Prostate gland (tissue), 2 donors: ENCODE measurements at regions not wholly inside any gene's neighbourhood (a gene's known extent, or its start where the extent isn't known, plus 50 kb on each side); places are given as distances from the start of the nearest gene placed in this dataset.

Experiments
- POLR2A ChIP-seq: fragments of 450-650 bp; IDR thresholded peaks from one replicate; pipeline ENCODE4 v1.6.1; 2016; ENCODE audit warnings: antibody characterized with exemption, mild to moderate bottlenecking
- POLR2AphosphoS5 ChIP-seq: sonication (generic); formaldehyde crosslinking; IDR thresholded peaks from one replicate; pipeline ENCODE4 v1.6.1; 2017; ENCODE audit warnings: antibody characterized with exemption
- TF ChIP-seq, protein P1 (sequence below), 4 experiments: fragments of 200-600 bp in 2 of 4; fragments of 450-650 bp in 2 of 4; sonication (generic) in 2 of 4; IDR thresholded peaks; 1 replicate in 3 of 4; 2 replicates in 1 of 4; pipeline ENCODE4 v1.5.1; 2016 to 2019; ENCODE audit warnings: antibody characterized with exemption in 4 of 4, mild to moderate bottlenecking in 2 of 4, moderate library complexity in 2 of 4

DNA sequence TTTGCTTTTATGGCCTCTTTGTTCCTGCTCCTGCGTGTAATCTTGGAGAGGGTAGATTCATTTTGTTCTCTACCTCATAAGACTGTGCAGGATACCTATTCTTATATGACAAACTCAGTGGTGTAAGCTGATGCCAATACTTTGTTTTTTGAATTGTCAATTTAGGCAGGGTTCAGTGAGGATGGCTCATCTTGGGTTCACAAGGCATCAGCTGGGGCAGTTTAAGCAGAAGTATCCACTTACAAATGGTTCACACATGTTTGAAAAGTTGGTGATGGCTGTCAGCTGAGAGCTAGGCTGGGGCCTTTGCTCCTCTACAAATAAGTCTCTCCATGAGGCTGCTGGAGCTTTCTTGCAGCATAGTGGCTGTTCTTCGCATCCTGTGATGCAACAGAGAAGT is 920.6 kb upstream of the PIK3C3 start:
- TF ChIP-seq, protein P1, sequence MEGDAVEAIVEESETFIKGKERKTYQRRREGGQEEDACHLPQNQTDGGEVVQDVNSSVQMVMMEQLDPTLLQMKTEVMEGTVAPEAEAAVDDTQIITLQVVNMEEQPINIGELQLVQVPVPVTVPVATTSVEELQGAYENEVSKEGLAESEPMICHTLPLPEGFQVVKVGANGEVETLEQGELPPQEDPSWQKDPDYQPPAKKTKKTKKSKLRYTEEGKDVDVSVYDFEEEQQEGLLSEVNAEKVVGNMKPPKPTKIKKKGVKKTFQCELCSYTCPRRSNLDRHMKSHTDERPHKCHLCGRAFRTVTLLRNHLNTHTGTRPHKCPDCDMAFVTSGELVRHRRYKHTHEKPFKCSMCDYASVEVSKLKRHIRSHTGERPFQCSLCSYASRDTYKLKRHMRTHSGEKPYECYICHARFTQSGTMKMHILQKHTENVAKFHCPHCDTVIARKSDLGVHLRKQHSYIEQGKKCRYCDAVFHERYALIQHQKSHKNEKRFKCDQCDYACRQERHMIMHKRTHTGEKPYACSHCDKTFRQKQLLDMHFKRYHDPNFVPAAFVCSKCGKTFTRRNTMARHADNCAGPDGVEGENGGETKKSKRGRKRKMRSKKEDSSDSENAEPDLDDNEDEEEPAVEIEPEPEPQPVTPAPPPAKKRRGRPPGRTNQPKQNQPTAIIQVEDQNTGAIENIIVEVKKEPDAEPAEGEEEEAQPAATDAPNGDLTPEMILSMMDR (IDR thresholded peaks at IDR 0.05), result no peak
- no peak for TF ChIP-seq POLR2A
- TF ChIP-seq POLR2AphosphoS5, result no peak
